Stimulated activated CD8-positive, alpha-beta memory T cell treated with anti-CD3 and anti-CD28 coated beads, Interleukin-15, amount 100 ng/mL, for 24 hours (primary cell): ENCODE measurements at regions not wholly inside any gene's neighbourhood (a gene's known extent, or its start where the extent isn't known, plus 50 kb on each side); places are given as distances from the start of the nearest gene placed in this dataset.

Experiments
- DNase-seq: peaks from one replicate; pipeline ENCODE4 v3.0.0-alpha.2; 2020; ENCODE audit warnings: low read depth

DNA sequence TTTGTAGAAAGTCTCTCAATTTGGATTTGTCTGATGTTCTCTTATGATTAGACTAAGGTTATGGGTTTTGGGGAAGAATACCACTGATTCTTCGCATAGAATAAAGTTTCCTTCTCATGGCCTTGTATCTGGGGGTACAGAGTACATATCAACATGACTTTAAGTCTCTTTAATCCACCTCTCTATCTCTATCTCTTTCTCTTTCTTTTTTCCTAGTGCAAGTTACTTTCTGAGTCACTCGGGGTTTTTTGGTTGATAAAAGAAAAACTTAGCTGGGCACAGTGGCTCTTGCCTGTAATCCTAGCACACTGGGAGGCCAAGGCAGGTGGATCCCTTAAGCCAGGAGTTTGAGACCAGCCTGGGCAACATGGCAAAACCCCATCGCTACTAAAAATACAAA, 100.1 kb upstream of the MAP4K3 start:
- DNase-seq, result no peak

DNA sequence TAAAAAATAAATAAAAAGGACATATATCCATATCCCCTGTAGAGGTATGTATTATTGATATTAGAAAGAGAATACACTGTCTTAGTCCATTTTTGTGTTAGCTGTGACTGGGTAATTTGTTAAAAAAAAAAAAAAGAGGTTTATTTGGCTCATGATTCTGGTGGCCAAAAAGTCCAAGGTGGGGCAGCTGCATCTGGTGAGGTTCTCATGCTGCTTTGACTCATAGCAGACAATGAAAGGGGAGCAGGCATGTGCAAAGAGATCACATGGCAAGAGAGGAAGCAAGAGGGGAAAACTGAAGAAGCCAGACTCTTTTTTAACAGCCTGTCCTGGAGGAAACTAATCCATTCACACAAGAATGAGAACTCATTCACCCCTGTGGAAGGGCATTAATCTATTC, 101.6 kb upstream of the MAP4K3 start:
- DNase-seq, result no peak

DNA sequence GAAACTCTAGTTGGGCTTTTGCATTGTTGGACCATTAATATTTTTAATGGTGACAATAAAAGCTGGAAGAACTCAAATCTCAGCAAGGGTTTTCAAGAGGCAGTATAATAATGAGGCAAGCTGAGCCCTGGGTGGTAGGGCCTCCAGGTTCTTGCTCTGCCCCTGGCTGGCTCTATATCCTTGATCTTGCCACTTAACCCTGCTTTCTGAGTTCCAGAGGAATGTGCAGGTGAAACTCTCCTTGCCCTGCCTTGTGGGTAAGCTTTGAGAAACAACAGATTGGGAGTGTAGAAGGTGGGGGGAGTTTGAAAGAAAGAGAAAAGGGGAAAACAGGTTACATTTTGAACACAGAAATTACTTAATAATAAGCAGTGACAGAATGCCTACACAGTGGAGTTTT, 103.3 kb upstream of the MAP4K3 start:
- DNase-seq, result no peak

DNA sequence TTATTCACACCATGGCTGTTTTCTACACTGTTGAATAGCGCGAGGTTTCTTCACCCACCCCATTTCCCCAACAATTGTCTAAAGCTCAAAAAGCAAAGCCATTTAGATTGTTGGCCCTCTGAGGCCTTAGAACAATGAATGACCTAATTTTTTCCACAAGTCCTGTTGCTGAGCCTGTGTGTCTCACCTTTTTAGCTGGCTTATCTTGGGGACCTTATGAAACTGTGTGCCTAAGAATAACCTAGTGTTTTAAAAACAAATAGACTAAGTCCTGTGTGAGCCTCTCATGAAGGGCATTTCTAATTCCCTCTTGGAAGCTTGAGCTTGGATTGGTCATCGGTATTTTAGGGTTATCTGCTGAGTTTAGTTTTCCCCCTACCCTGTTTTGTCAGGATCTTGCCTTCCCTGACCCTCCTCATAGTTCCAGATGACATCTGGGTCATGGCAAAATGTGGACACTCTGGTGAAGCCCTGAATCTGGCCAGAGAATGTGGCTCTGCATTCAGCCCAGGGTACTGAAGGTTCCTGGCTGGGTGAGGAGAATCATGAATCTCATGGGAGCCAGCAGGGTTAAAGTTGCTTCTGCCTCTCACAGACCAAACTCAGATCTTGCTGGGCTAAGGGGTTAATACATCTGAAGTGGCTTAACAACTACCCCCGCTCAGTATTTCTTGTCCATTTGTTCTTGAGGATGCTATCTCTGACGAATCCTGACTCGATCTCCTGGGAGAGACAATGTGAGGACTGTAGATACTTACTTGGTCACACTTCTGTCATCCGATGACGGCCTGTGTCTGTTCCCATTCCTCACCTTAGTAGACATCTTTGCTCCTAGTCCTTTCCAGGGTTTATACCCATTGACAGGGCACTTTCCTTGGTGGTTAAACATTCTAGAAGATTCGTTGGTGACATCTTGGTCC, 104.2 kb upstream of the MAP4K3 start:
- no peak for DNase-seq

DNA sequence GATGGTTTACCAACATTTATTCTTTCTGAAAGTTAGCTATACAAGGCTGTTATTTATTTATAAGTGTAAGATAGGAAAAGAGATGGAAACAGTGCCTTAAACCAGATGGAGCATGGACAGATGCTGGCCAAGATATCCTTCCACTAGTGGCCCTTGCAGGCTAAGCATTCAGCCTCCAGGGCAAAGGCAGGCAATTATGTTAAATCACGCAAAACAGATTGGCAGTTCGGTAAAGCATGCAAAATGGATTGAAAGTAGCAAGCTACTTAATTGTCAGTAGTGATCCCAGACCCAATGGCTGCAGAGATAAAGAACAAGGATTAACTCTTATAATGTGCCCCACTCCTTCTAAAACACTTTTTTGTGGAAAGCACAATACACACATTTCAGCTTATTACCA, 105.4 kb upstream of the MAP4K3 start:
- no peak for DNase-seq

DNA sequence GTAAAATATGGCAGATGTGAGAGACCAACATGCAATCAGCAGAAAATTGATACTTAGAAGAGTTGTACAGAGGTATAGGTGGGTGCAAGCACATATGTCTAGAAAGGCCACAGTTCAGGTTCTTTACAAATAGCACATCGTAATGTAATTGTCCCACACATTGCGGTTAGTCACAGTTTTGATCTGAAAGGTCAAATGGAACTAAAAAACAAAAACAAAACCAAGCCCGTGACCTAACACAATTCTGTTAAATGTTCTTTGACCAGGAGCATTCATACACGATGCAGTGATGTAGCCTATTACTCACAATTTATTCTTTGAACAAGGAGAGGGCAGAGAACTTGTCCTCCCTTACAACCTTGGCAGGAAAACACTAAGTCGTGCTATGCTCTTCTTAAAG, 108.9 kb upstream of the MAP4K3 start:
- DNase-seq, result no peak

DNA sequence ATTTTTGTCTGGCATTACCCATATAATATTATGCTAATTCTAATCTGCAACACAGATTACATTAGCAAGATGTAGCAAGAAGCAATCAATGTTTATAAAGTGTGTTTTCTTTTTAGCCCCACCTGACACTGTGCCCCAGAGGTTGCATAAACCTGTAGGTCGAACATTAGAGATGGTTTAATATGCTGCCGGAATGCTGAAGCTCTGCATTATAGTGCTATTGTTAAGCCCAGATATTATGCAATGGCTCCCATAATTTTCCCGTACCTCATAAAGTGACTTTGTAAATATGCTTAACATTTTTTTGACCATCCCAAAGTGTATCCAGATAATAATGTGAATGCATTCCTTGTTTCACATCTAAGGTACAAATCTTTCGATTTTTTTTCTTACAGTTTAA, 109.3 kb upstream of the MAP4K3 start:
- no peak for DNase-seq

DNA sequence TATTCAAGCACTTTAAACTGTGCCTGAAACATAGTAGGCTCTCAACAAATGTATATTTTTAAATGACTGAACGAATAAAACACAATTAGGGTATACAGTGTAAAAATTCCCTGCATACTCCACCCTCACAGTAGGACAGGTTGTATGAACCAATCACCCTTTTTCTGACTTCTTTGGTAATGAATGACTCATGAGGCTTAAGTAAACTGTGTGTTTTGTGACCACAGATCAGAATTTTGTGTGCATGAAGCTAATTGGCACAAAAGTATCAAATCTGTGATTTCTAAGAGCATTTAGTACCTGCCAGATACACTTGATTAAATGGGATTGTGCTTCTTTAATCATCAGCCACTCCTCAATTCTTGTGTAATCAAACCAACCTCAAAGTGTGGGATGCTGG, 109.9 kb upstream of the MAP4K3 start:
- no peak for DNase-seq

DNA sequence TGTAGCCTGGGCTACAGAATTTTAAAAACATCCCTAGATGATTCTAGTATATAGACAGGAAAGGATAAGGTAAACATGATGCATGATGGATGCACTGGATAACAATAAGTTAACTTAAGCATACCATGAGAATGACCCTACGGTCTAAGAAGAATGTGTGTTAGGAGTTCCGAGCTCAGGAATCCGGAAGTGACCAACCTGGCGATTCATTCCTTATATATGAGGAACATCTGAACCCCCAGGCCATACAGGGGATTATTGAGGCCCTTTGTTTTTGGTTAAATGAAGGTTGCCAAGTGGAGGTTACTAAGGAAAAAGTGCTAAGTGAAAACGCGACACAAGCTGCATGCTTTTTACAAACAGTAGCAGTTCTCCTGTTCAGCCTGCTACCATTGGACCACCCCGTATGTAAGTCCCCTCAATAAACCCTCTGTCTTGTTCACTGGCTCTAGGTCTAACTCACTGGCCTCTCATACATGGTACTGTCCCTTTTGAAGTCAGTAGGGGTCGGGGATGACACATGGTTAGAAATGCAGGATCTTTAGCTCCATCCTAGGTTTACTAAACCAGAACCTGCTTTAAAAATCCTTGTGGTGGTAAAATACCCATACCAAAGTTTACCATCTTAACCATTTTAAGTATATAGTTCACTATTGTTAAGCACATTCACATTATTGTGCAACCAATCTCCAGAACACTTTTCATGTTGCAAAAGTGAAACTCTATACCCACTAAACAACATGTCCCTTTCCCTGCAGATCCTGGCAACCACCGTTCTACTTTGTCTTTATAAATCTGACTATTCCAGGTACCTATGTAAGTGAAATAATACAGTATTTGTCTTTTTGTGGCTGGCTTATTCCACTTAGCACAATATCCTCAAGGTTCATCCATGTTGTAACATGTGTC, 111.0 kb upstream of the MAP4K3 start:
- DNase-seq, result no peak

DNA sequence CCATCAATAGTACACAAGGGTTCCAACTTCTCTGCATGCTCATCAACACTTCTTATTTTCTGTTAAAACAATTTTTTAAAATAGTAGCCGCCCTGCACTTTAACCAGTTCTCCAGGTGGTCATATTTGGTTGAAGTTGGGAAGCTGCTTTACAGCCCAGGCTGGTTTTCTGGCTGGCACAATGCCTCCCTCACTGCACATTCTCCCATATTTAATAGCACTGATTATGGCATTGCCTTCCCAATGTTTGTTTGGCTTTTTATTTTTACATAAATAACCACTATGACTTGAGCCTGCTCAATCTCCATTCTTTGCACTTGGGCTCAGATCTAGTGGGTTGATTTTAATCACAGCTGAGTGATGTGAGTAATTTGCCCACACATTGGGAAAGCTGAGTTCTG, 111.9 kb upstream of the MAP4K3 start:
- no peak for DNase-seq

DNA sequence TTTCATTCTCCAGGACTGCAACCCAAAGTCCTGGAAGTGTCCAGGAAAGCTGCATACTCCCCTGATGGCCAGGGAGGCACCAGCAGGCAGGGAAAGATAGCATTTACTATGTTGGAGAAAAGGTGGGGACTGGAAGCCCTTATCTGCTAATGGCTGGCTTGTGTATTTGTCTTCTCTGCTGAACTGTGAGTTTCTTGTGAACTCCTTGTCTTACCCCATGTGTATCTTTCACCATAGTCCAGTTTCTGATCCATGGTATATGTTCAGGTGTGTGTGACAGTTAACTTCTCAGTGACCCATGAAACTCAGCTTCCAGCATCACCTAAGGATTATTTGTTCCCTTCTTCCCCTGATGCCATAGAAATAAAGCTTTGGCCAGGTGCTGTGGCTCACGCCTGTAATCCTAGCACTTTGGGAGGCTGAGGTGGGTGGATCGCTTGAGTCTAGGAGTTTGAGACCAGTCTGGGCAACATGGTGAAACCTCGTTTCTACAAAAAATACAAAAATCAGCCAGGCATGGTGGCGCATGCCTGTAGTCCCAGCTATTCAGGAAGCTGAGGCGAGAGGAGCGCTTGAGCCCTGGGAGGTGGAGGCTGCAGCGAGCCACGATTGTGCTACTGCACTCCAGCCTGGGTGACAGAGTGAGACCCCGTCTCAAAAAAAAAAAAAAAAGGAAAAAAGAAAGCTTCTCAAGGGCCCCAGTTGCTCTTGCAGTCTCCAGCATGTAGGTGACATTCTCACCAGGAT, 112.8 kb upstream of the MAP4K3 start:
- no peak for DNase-seq

DNA sequence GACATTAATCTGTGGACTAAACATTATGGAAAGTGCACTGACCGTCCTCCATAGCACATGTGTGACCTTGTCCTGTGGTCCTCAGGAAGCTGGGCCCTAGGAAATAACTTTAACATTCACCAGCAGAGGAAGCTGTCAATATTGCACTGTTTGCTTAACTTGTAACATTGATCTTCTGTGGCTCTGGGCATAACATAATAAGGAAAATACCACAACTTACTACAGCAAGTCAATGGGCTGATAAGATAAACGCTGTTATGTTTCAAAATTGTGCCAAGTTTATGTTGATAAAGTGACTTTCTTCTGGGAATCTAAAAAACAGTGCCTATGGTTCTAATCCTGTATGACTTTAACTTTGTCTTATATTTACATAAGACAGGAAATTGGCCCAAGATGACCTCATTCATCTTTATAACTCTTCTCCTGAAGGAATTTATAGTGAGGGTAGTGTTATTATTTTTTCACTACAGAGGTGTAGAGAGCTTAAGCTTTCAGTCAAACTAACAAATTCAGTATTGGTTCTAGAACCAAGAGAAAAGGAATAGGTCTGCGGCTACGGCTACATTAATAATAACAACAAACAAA, 113.7 kb upstream of the MAP4K3 start:
- DNase-seq, result no peak

DNA sequence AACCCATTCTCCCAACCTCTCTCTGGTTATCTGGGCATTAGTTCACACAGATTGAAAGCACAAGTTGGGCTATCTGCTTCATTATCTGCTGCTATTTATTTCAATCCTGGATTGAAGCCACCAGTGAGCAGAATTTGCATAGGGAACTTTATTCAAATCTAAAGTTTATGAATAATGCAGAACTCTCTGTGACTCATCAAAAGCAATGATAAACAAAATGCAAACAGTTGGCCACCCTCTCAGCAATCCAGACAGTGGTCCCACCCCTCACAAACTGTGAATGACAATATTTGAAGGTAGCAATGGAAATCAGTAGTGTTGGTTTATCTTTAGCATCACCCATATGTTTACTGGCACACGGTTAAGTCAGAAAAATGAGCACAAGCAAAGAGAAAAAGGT, 106.8 kb upstream of the TMEM178A start:
- DNase-seq, result no peak

DNA sequence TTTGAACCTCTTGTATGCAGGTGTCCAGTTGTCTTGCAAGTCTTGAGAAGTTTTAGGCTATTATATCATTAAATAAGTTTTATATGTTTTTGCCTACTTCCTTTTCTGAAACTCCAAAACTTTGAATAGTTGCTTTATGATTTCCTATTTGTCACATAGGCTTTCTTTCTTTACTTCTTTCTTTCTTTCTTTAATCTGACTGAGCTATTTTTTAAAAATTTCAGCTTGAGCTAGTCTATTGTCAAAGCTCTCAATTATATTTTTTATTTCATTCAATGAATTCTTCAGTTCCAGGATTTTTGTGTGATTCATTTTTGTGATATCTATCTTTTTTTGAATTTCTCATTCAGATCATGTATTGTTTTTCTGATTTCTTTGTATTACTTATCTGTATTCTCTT, 102.1 kb upstream of the TMEM178A start:
- DNase-seq, result no peak

DNA sequence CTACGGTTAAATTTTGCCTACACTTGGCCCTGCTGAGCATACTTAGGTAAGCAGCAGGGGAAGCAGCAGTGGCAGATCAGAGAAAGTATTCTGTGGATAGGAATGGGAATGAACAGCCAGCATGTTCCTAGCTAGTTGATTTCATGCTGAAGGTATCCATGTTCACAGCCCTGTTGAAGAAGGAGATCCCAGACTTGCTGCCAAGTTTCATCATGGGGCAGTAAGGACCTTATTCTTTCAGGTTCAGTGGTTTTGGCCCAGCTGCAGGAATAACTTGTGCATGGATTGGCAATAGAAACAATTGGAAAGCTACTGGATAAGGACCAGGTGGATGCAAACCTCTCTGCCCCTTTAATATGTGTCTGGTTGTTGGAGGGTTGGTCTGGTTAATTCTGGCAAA, 98.2 kb upstream of the TMEM178A start:
- no peak for DNase-seq

DNA sequence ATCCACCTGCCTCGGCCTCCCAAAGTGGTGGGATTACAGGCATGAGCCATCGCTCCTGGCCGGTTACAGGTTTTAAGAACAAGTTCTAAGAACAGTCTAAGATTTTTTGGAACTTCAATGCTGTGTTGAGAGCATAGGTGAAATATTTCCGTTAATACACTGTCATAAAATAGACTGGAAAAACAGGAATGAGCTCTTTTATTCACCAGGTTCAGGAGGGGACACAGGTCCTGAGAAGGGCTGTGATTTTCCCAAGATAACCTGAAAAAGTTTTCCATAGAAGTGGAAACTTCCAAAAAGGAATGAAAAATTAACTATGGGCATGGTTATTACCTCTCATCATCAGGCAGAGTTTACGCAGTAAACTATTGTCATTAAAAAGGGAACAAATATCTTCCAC, 97.6 kb upstream of the TMEM178A start:
- DNase-seq, result no peak

DNA sequence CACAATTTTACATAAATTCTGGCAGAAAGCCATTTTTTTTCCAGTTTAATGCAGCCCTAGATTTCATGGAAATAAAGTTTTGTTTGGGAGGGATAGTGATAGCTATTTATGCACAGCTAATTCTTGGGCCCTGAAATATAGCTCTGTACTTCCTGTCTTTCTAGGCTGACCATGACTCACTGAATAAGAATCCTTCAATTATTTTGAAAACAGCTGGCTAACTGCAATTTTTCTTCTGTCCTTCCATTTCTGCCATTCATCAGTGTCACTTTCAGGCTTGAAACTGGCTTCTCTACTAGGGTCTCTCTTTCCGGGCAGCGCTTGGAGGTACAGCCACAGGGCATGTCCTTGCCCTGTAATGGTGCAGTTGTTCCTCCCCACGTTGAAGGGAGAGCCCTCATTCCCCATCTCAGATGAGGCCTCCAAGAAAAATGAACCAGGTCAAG, 97.1 kb upstream of the TMEM178A start:
- DNase-seq, result no peak

DNA sequence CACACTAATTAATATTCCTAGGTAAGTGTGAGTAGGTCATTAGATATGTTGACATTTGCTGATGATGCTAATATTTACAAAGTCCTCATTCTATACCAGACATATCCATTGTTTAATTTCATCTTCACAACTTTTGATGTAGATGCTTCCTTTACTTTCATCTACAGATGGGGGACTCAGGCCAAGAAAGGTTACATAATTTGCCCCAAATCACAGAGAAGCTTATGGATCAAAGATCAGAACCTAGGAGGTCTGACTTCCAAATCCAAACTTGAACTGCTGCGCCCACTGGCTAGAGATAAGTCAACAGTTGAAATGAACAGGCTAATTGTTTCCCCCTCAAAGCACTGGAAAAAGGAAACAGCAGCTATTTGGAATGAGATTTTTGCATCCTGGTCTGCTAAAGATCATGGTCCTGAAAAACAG, 95.6 kb upstream of the TMEM178A start:
- no peak for DNase-seq

DNA sequence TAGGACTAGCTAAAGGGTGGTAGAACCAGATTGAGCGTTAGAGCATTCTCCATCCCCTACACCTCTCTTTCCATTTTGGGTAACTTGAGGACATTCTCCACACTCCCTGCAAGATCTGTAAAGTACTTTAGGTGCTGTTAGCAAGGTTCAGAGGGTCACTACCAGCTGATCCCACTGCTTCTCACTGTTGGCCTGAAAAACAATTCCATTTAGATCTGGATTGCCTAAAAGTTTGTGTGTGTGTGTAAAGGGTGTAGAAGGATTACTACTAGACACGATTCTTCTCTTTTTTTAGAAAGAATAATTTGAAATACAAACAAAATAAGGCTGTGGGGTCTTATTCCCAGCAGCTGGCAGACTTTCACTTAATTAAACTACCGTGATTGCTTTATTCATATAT, 95.1 kb upstream of the TMEM178A start:
- DNase-seq, result no peak

DNA sequence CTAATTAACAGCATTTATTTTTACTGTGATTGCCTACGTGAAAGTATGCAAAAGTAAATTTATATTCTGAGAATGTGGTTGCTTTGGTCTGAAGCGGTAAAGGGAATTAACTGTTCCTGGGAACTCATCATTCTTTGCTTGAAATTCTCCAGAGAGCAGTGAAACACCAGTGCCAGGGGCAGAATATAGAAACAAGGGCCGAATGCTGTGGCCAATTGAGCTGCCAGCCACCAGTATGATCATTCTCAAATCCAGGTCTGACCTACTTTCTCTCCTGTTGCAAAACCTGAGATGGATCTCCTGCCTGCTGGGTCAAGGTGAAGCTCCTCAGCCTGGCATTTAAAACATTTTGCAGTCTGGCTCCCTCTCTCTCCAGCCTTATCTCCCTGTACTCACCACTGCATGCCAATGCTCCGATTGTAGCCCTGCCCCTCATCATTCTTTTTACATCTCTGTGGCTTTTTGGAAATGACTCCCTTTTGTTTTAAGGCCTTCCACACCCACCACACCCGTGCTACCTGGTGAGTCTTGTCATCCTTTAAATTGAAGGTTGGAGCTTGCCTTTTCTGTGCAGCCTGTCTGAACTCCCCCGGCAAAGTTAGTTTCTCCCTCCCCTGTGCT, 94.5 kb upstream of the TMEM178A start:
- no peak for DNase-seq

DNA sequence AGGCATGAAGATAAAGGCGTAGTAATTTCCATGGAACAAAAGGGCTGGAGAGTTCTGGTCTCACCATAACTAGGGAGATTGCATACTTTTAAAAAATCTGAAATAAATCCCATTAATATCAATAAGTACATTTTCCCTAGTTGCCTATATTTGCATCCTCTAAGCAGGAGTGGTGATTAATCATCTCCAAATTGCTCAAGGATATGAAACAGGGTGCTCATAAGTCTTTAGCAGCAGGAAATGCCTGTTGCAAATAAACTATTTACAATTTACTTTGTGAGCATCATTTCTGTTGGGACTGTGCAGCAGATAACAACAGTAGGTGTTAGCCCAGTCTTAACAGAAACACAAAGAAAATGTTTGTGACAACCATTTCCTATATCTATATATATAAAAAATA, 92.4 kb upstream of the TMEM178A start:
- no peak for DNase-seq

DNA sequence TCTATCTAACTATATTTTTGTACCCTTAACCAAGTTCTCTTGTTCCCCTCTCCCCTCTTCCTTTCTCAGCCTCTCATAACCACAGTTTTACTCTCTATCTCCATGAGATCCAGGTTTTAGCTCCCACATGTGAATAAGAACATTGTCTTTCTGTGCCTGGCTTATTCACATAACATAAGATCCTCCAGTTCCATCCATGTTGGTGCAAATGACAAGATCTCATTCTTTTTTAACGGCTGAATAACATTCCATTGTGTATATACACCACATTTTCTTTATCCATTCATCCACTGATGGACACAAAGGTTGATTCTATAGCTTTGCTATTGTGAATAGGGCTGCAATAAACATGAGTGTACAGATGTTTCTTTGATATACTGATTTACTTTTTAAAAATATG, 83.9 kb upstream of the TMEM178A start:
- no peak for DNase-seq
